ENCODE measurements at regions not wholly inside any gene's neighbourhood (a gene's known extent, or its start where the extent isn't known, plus 50 kb on each side); places are given as distances from the start of the nearest gene placed in this dataset.

DNA sequence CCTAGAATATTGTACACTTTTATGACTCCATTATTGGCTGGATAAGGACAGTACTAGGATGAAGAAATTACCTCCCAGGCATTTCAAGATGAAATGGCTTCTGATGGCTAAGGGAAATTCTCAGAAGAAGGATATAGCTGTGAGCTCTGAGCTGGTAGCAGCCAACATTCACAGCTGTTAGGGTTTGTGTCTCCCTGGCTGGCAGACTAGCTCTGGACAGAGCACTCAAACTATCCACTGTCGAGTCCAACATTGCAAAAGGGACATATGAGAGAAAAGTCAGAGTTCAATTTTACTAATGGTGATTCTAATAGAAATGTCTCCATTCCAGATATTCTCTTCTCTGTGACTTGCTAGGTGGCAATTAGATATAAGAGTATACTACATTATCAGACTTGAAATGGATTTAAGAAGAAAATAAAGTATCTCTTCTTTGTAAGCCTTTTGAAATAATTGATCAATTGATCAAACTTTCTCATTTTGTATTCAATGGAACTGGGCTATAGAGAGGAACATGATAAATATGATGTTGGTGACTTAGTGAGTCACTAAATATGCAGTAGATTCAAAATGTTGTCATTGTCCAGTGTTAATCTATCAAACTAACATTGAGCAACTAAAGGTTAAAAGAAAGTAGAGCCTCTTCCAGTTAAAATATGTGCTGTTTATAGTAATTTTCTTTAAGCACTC, 1920.3 kb downstream of the SUCLG1 start:
- POLR2A ChIA-PET: no interaction called here
- no peaks in the 10 kb centered on the region for H3K9me3 ChIP-seq (ENCODE audit: control insufficient read depth, insufficient read depth, low read depth, low read length)
- H3K27ac ChIP-seq (ENCODE audit: extremely low read depth, low read depth, low read length): no peak overlapping the region
- H3K4me1 ChIP-seq (ENCODE audit: control insufficient read depth, insufficient read depth, low read length): no peaks in the 10 kb centered on the region
- TF ChIP-seq ZNF157 (tag by site-specific recombination; IDR thresholded peaks at IDR 0.05) (no peak), ZNF148 (tag by site-specific recombination; IDR thresholded peaks at IDR 0.05; ENCODE audit: borderline replicate concordance) (no peak), ZNF175 (tag by site-specific recombination; IDR thresholded peaks at IDR 0.05) (no peak), ZNF596 (tag by site-specific recombination; IDR thresholded peaks at IDR 0.05) (no peak), ZNF302 (tag by site-specific recombination; IDR thresholded peaks at IDR 0.05; ENCODE audit: low read depth) (no peak), ZNF266 (tag by site-specific recombination; IDR thresholded peaks at IDR 0.05; ENCODE audit: low read depth) (no peak), ZXDB (tag by site-specific recombination; IDR thresholded peaks at IDR 0.05) (no peak), ZNF747 (tag by site-specific recombination; IDR thresholded peaks at IDR 0.05) (no peak), ZNF214 (tag by site-specific recombination; IDR thresholded peaks at IDR 0.05; ENCODE audit: borderline replicate concordance) (no peak), ZNF544 (tag by site-specific recombination; IDR thresholded peaks at IDR 0.05) (no peak), ZNF169 (tag by site-specific recombination; IDR thresholded peaks at IDR 0.05) (no peak), ZNF571 (tag by site-specific recombination; IDR thresholded peaks at IDR 0.05) (no peak), ZNF292 (tag by site-specific recombination; IDR thresholded peaks at IDR 0.05; ENCODE audit: borderline replicate concordance, low read depth) (no peak), ZNF521 (tag by site-specific recombination; IDR thresholded peaks at IDR 0.05) (no peak), ZNF664 (tag by site-specific recombination; IDR thresholded peaks at IDR 0.05) (no peak), ZBTB49 (tag by site-specific recombination; IDR thresholded peaks at IDR 0.05; ENCODE audit: low read depth) (no peak), ZFP69B (tag by site-specific recombination; IDR thresholded peaks at IDR 0.05) (no peak), PRDM4 (tag by site-specific recombination; IDR thresholded peaks at IDR 0.05) (no peak), ZSCAN4 (tag by site-specific recombination; IDR thresholded peaks at IDR 0.05) (no peak)
- TF ChIP-seq, protein P1, sequence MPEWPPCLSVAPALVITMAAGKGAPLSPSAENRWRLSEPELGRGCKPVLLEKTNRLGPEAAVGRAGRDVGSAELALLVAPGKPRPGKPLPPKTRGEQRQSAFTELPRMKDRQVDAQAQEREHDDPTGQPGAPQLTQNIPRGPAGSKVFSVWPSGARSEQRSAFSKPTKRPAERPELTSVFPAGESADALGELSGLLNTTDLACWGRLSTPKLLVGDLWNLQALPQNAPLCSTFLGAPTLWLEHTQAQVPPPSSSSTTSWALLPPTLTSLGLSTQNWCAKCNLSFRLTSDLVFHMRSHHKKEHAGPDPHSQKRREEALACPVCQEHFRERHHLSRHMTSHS (tag by site-specific recombination; IDR thresholded peaks at IDR 0.05): no peak
- H3K4me3 ChIP-seq (ENCODE audit: low read depth, low read length): no peak overlapping the region
- CTCF ChIA-PET: no interaction called here
- H3K36me3 ChIP-seq (ENCODE audit: control insufficient read depth in 2 of 2, insufficient read depth in 1 of 2, low read length in 2 of 2): no peaks in the 10 kb centered on the region

All from HEK293 (cell line).